ENCODE measurements at regions not wholly inside any gene's neighbourhood (a gene's known extent, or its start where the extent isn't known, plus 50 kb on each side); places are given as distances from the start of the nearest gene placed in this dataset.

DNA sequence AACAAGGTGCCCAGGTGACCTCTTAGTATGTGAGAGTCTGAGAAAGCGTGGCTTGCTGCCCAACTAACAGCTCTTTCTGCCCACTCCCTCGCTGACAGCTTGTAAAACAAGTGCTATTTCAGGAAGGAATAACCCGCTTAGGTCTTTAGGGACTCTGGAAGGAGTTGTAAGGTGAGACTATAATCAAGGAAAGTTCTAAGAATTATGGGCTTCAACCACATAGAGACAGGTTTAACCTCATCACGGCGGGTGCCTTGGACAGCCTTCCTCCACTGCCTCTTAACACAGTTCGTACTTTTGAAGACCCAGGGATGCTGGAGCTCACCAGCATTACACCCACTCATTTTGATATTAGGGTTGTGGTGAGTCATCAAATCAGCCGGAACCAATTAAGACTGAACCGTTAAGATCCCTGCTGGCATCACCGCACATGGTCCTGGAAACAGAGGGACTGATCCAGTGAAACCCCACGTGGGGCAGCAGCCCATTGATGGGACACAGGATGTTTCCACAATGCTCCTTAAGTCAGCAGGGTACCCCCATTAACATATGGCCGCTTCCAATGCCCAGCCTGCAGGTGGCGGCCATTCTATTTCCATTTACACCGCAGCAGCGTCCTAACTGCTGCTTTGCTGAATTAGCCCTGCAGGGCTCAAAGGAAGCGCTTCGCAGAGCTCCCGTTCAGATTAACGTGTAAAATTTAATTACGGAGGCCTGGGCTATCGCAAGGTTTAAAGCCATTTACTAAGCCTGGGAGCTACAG, 176.6 kb upstream of the SDK2 start:
- no peak for DNase-seq

DNA sequence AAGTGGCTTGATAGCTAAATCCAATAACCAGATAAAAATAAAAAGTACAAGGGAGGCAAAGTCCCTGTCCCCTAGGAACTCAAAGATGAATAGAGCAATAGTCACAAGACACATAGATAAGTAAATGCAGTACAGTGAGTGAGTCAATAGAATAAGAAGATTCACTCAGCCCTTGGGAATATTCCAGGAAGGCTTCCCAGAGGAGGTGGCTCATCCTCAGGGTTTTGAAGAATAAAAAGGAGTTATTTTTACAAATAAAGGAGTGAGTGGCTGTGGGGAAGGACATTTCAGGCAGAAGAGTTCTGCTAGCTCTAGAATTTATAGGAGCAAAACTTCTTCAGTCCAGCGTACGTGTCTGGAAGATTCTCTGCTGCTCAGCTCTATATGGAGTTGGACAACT, 177.4 kb upstream of the SDK2 start:
- no peak for DNase-seq

- no peak for DNase-seq
Observed at GRCh38 chr17:73822371-73822770, 178.1 kb upstream of the SDK2 start.

- DNase-seq: no peak
Observed at GRCh38 chr17:73823684-73824083, 179.4 kb upstream of the SDK2 start.

- DNase-seq: no peak
Observed at GRCh38 chr17:73824321-73824720, 180.1 kb upstream of the SDK2 start.

GRCh38 chr17:73826181-73826871, 182.1 kb upstream of the SDK2 start:
- no peak for DNase-seq

- DNase-seq: no peak
Observed at GRCh38 chr17:73826872-73827228, 182.6 kb upstream of the SDK2 start.

GRCh38 chr17:73827627-73828291, 183.5 kb upstream of the SDK2 start:
- DNase-seq: no peak

DNA sequence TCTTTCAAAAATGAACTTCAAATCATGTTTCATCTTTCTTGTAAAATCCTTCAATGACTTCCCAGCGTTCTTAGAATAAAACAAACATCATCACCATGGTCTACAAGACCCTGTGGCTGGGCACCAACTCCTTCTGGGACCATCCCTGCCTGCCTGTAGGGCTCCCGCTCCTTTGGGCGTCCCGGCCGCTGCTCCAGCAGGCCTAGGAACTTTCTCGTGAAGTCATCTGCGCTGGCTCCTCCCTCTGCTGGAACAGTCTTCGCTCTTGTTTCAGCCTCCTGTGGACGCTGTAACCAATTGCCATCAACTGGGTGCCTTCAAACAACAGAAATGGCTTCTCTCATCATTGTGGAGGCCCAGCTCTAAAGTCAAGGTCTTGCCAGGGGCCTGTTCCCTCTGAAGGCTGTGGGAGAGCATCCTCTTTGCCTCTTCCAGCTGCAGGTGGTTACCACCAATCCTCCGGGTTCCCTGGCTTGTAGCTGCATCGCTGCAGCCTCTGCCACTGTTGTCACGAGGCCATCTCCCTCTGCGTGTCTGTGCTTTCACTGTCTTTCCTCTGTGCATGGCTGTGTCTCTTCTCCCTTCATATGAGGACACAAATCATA, 185.5 kb upstream of the SDK2 start:
- no peak for DNase-seq

- DNase-seq: no peak
Observed at GRCh38 chr17:73831699-73832098, 187.5 kb upstream of the SDK2 start.

- no peak for DNase-seq
Observed at GRCh38 chr17:73833775-73834488, 189.7 kb upstream of the SDK2 start.

- no peak for DNase-seq
Observed at GRCh38 chr17:73834684-73835343, 190.6 kb upstream of the SDK2 start.

DNA sequence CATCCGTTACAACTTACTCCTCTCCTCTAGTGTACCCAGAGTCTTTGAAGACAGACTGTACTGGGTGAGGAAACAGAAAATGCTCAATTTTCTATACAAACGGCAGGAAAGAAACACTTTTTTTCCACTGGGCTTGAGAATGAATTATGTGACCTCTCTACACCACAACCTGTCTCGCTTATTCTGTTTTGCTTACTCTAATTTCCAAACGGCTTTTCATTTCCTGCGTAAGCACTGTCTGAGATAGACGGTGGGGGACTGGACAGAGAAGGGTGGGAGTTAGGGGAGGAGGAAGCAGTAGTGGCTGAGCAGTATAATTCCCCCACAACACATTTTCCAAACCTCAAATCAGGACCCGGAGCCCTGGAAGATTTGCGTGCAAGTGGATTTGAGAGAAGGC, 191.4 kb upstream of the SDK2 start:
- DNase-seq: no peak

DNA sequence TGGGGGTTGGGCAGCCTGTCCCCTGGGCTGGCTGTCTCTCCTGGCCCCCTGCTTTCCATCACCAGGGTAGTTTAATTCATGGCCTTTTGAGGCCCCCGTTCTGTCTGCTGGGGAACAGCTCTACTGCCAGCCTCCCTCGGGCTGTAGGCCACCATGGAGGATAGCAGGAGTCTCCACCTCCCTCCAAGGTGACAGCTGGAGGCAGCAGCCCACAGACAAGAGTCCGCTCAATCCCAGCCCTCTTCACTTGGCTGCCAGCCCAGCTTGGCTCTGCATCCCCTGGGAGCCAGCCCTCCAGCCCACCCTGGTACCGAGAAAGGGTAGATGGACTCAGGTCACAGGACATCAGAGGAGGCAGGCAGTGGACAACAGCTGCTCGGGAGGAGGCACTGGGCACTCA, 194.6 kb upstream of the SDK2 start:
- DNase-seq: no peak

GRCh38 chr17:73840829-73841228, 196.6 kb upstream of the SDK2 start:
- DNase-seq: no peak

GRCh38 chr17:73841431-73842060, 197.3 kb upstream of the SDK2 start:
- no peak for DNase-seq

DNA sequence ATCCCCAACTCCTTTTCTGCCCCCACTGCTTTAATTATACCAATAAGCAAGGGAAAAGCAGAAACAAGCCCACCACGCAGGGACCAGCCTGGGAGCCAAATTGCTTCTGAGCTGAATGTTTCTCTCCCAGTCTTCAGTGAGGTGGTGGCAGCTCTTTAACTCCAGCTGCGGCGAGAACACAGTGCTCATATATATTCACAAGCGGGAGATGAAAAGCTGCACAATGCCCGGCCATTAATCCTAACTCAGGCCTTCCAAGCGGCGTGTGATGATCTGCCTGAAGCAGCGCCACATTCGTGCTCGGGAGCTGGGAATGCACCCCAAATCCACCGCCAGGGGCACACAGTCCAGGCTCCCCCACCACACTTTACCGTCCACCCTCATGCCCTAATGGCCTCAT, 203.7 kb upstream of the SDK2 start:
- DNase-seq: no peak

GRCh38 chr17:73850426-73850825, 206.2 kb upstream of the SDK2 start:
- DNase-seq: no peak

DNA sequence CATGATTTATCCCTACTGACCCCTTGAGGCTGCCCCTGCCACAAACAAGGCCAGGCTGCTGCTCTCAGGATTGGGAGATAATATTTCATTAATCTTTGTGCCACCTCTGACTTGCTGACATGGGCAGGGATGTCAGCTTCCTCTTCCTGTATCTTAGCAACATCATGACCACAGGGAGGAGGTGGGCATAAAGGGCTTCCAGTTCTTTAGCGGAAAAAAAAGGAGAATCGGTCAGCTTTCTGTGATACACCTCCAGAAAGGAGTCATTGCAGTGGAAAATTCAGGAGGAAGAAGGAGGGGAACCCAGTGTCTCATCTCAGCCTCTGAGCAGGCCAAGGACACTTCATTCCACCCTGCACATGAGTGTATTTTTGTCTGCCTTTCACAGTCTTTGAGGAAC, 206.8 kb upstream of the SDK2 start:
- no peak for DNase-seq

GRCh38 chr17:73851921-73852320, 207.7 kb upstream of the SDK2 start:
- no peak for DNase-seq

DNA sequence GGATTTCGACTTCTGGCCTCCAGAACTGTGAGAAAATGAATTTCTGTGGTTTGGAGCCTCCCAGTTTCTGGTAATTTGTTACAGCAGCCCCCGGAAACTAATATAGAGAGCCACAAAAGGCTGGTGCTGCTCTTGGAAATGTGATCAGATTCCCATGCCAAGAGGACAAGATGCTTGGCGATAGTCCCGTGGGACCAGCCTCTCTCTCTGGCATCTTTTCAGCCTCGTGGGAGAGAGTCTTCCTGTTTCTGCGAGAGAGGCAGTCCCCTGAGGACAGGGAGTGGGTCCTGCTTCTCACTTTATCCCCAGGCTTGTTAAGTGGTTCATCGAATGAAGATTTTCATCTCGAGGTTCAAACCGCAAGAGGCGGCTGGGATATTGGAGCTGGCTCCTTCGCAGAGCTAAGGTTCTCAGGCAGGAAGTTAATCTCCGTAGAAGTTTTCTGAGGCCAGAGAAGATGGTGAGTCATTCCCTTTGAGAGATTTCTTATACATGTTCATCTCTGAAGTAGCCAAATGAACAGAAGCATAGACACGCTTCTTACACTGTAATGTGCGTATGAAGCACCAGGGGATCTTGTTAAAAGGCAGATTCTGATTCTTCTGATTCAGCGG, 211.6 kb upstream of the SDK2 start:
- no peak for DNase-seq

- DNase-seq: no peak
Observed at GRCh38 chr17:73856556-73856955, 212.3 kb upstream of the SDK2 start.

Data from HCEC 1CT (cell line).